CD14-positive monocyte (primary cell): ENCODE measurements at regions not wholly inside any gene's neighbourhood (a gene's known extent, or its start where the extent isn't known, plus 50 kb on each side); places are given as distances from the start of the nearest gene placed in this dataset.

Experiments used
- DNase-seq, 3 donors: peaks; one replicate each; pipeline ENCODE4 v3.0.0-alpha.2; 2011 to 2022
- H2AFZ ChIP-seq: 2 replicates; pipeline ENCODE4 v1.6.0; 2012; ENCODE audit warnings: mild to moderate bottlenecking, low read depth, low read length, inconsistent platforms; ENCODE audit not compliant: insufficient read depth, poor library complexity, severe bottlenecking
- H3K27ac ChIP-seq, 2 donors: 1 replicate in 1 of 2; 2 replicates in 1 of 2; pipeline ENCODE4 v1.5.1; 2012 to 2013; ENCODE audit warnings: low read length in 2 of 2, control low read depth in 1 of 2, inconsistent platforms in 1 of 2, low read depth in 1 of 2, mild to moderate bottlenecking in 1 of 2
- H3K27me3 ChIP-seq, 2 donors: one replicate each; pipeline versions ENCODE4 v1.6.0 to v1.6.1; 2011 to 2013; ENCODE audit warnings: low read length in 2 of 2; ENCODE audit not compliant: control insufficient read depth in 2 of 2, insufficient read depth in 2 of 2
- H3K36me3 ChIP-seq, 2 donors: replicated peaks in 1 of 2; 1 replicate in 1 of 2; 2 replicates in 1 of 2; pipeline versions ENCODE4 v1.5.1 to v1.6.1; 2012 to 2013; ENCODE audit warnings: low read length in 2 of 2, control low read depth in 1 of 2, inconsistent platforms in 1 of 2, mild to moderate bottlenecking in 1 of 2; ENCODE audit not compliant: insufficient read depth in 2 of 2, control insufficient read depth in 1 of 2
- H3K4me1 ChIP-seq, 2 donors: 1 replicate in 1 of 2; 2 replicates in 1 of 2; pipeline versions ENCODE4 v1.5.1 to v1.6.1; 2012 to 2013; ENCODE audit warnings: low read length in 2 of 2, control low read depth in 1 of 2, inconsistent platforms in 1 of 2, mild to moderate bottlenecking in 1 of 2, moderate library complexity in 1 of 2; ENCODE audit not compliant: insufficient read depth in 2 of 2, control insufficient read depth in 1 of 2
- H3K4me2 ChIP-seq: replicated peaks from 2 replicates; pipeline ENCODE3; 2012; ENCODE audit warnings: low read length, moderate library complexity, mild to moderate bottlenecking; ENCODE audit not compliant: poor library complexity, severe bottlenecking; ENCODE audit errors: extremely low read depth
- H3K4me3 ChIP-seq, 3 experiments: fragments of 200-600 bp in 1 of 3; sonication (generic) in 1 of 3; replicated peaks in 1 of 3; 1 replicate in 2 of 3; 2 replicates in 1 of 3; pipeline ENCODE4 v1.5.1; 2011 to 2013; ENCODE audit warnings: low read length in 3 of 3, mild to moderate bottlenecking in 3 of 3, control low read depth in 2 of 3, low read depth in 2 of 3, inconsistent platforms in 1 of 3, moderate library complexity in 1 of 3
- H3K79me2 ChIP-seq: 2 replicates; pipeline ENCODE4 v1.6.0; 2012; ENCODE audit warnings: mild to moderate bottlenecking, control low read depth, inconsistent platforms, low read length, moderate library complexity; ENCODE audit not compliant: insufficient read depth
- H3K9ac ChIP-seq: 2 replicates; pipeline ENCODE4 v1.6.0; 2017; ENCODE audit warnings: low read length, mild to moderate bottlenecking; ENCODE audit not compliant: insufficient read depth, poor library complexity, severe bottlenecking
- H3K9me3 ChIP-seq, 2 donors: replicated peaks in 1 of 2; 1 replicate in 1 of 2; 2 replicates in 1 of 2; pipeline versions ENCODE4 v1.5.1 to v1.6.1; 2012 to 2013; ENCODE audit warnings: low read length in 2 of 2, control low read depth in 1 of 2; ENCODE audit not compliant: control insufficient read depth in 1 of 2, insufficient read depth in 1 of 2
- H4K20me1 ChIP-seq: 2 replicates; pipeline ENCODE4 v1.6.0; 2012; ENCODE audit warnings: mild to moderate bottlenecking, low read length, control low read depth, moderate library complexity; ENCODE audit not compliant: insufficient read depth
- H3K27ac Mint-ChIP-seq, 7 donors: one replicate each; pipeline ENCODE4 v1.8.0; 2020; ENCODE audit warnings: mild to moderate bottlenecking in 7 of 7, mixed read lengths in 7 of 7, moderate library complexity in 6 of 7, inconsistent platforms in 2 of 7
- H3K27me3 Mint-ChIP-seq, 3 donors: one replicate each; pipeline ENCODE4 v1.8.0; 2021 to 2022; ENCODE audit warnings: low read depth in 3 of 3, mild to moderate bottlenecking in 3 of 3, mixed read lengths in 3 of 3, moderate library complexity in 3 of 3, inconsistent platforms in 1 of 3
- H3K36me3 Mint-ChIP-seq, 2 donors: one replicate each; pipeline ENCODE4 v1.8.0; 2020; ENCODE audit warnings: mixed read lengths in 2 of 2, inconsistent platforms in 1 of 2, mild to moderate bottlenecking in 1 of 2
- H3K4me1 Mint-ChIP-seq: one replicate; pipeline ENCODE4 v1.8.0; 2020; ENCODE audit warnings: mild to moderate bottlenecking, mixed read lengths
- H3K4me3 Mint-ChIP-seq, 2 donors: one replicate each; pipeline ENCODE4 v1.8.0; 2020; ENCODE audit warnings: mild to moderate bottlenecking in 2 of 2, mixed read lengths in 2 of 2, moderate library complexity in 1 of 2
- H3K9me3 Mint-ChIP-seq, 7 donors: one replicate each; pipeline ENCODE4 v1.8.0; 2020 to 2022; ENCODE audit warnings: mixed read lengths in 7 of 7, mild to moderate bottlenecking in 6 of 7, moderate library complexity in 6 of 7, inconsistent platforms in 2 of 7
- CTCF ChIP-seq: fragments of 200-600 bp; IDR thresholded peaks from one replicate; pipeline ENCODE4 v1.8.0; 2022; ENCODE audit warnings: antibody characterized with exemption, mild to moderate bottlenecking
- WGBS: methylation state at CpG from one replicate; pipeline ENCODE4 v1.1.5; 2013; ENCODE audit warnings: missing lambda C conversion rate; ENCODE audit not compliant: insufficient coverage; 5-methylcytosine and 5-hydroxymethylcytosine counted together
- intact Hi-C, 2 donors: fragments of 100-400 bp; cut with micrococcal nuclease; formaldehyde crosslinking; loops; one replicate each; pipeline versions ENCODE4 v1.15.0 to v1.15.1; 2023

- no peak for TF ChIP-seq CTCF
- no peak overlapping the region for H3K27ac ChIP-seq
- H3K9me3 ChIP-seq, result no peaks in the 10 kb centered on the region
- peaks cover 0 to 2% (median 2%) of the 10 kb centered on the region in 3 donors for H3K27me3 Mint-ChIP-seq
- no peak overlapping the region for H3K27ac Mint-ChIP-seq
- no peaks in the 10 kb centered on the region for H3K36me3 Mint-ChIP-seq
- no peak for DNase-seq
- H3K36me3 ChIP-seq, result no peaks in the 10 kb centered on the region
- H3K4me1 Mint-ChIP-seq, result no peaks in the 10 kb centered on the region
- H3K27me3 ChIP-seq, result no peaks in the 10 kb centered on the region
- no peak overlapping the region for H3K4me2 ChIP-seq
- no peaks in the 10 kb centered on the region for H4K20me1 ChIP-seq
- no peaks in the 10 kb centered on the region for H3K4me1 ChIP-seq
- intact Hi-C loops, result no loop called here
- H3K4me3 ChIP-seq, result no peak overlapping the region
- no peak overlapping the region for H2AFZ ChIP-seq
- peaks cover 0 to 2% (median 0%) of the 10 kb centered on the region in 7 donors for H3K9me3 Mint-ChIP-seq
- H3K9ac ChIP-seq, result no peak overlapping the region
- no peak overlapping the region for H3K4me3 Mint-ChIP-seq
- H3K79me2 ChIP-seq, result no peaks in the 10 kb centered on the region
Observed at GRCh38 chr5:135651156-135651555, 72.4 kb upstream of the CXCL14 start.

- Histone ChIP-seq H3K79me2 (no peaks in the 10 kb centered on the region), H3K27me3 (no peaks in the 10 kb centered on the region), H4K20me1 (no peaks in the 10 kb centered on the region), H3K4me3 (no peak overlapping the region), H3K36me3 (no peaks in the 10 kb centered on the region), H3K4me2 (no peak overlapping the region), H3K27ac (no peak overlapping the region), H2AFZ (no peak overlapping the region), H3K9ac (no peak overlapping the region), H3K4me1 (no peaks in the 10 kb centered on the region), H3K9me3 (no peaks in the 10 kb centered on the region)
- no peak for DNase-seq
- no peak for TF ChIP-seq CTCF
- H3K27ac Mint-ChIP-seq, result no peak overlapping the region
- no peaks in the 10 kb centered on the region for H3K36me3 Mint-ChIP-seq
- no peaks in the 10 kb centered on the region for H3K4me1 Mint-ChIP-seq
- intact Hi-C loops, result no loop called here
- H3K4me3 Mint-ChIP-seq, result no peak overlapping the region
- 90% methylated on average over 2 of the region's 2 CpGs for WGBS
- peaks cover 0 to 2% (median 2%) of the 10 kb centered on the region in 3 donors for H3K27me3 Mint-ChIP-seq
- H3K9me3 Mint-ChIP-seq, result peaks cover 0 to 2% (median 0%) of the 10 kb centered on the region in 7 donors
Observed at GRCh38 chr5:135650081-135650480, 71.3 kb upstream of the CXCL14 start.
